ENCODE measurements at regions not wholly inside any gene's neighbourhood (a gene's known extent, or its start where the extent isn't known, plus 50 kb on each side); places are given as distances from the start of the nearest gene placed in this dataset.

- TF ChIP-seq MAX (IDR thresholded peaks at IDR 0.05) (no peak), YY1 (IDR thresholded peaks at IDR 0.05; ENCODE audit: low read depth) (no peak), CREB1 (IDR thresholded peaks at IDR 0.05; ENCODE audit: low read depth) (no peak), RAD21 (IDR thresholded peaks at IDR 0.05; ENCODE audit: low read depth) (no peak), EP300 (IDR thresholded peaks at IDR 0.05; ENCODE audit: borderline replicate concordance) (no peak), USF1 (IDR thresholded peaks at IDR 0.05) (no peak), NFIC (IDR thresholded peaks at IDR 0.05) (no peak), REST (IDR thresholded peaks at IDR 0.05; ENCODE audit: low read depth) (no peak), CEBPB (IDR thresholded peaks at IDR 0.05) (no peak), FOXM1 (IDR thresholded peaks at IDR 0.05; ENCODE audit: borderline replicate concordance, low read depth) (no peak), TAF1 (IDR thresholded peaks at IDR 0.05; ENCODE audit: low read depth) (no peak), EGR1 (IDR thresholded peaks at IDR 0.05) (no peak)
Measured at GRCh38 chr3:99170867-99171517, 269.5 kb upstream of the DCBLD2 start.

All from Ishikawa (cell line).